H9 (cell line): ENCODE measurements at regions not wholly inside any gene's neighbourhood (a gene's known extent, or its start where the extent isn't known, plus 50 kb on each side); places are given as distances from the start of the nearest gene placed in this dataset.

ENCODE experiments used
- DNase-seq: peaks from one replicate; pipeline ENCODE4 v3.0.0-alpha.2; 2017
- H2AFZ ChIP-seq: one replicate; pipeline ENCODE4 v1.6.1; 2013; ENCODE audit warnings: mild to moderate bottlenecking, low read length, control low read depth, moderate library complexity
- H2AK5ac ChIP-seq: 2 replicates; pipeline ENCODE4 v1.6.1; 2013; ENCODE audit warnings: low read length, control low read depth, mixed read lengths; ENCODE audit not compliant: insufficient read length
- H2BK120ac ChIP-seq: one replicate; pipeline ENCODE4 v1.6.1; 2013; ENCODE audit warnings: low read depth, mild to moderate bottlenecking, low read length, control low read depth, inconsistent platforms; ENCODE audit not compliant: poor library complexity, severe bottlenecking
- H2BK12ac ChIP-seq: 2 replicates; pipeline ENCODE4 v1.6.1; 2013; ENCODE audit warnings: low read length, control low read depth, mixed read lengths, low read depth; ENCODE audit not compliant: insufficient read length
- H2BK15ac ChIP-seq: 2 replicates; pipeline ENCODE4 v1.6.1; 2013; ENCODE audit warnings: low read depth, low read length, control low read depth
- H2BK20ac ChIP-seq: one replicate; pipeline ENCODE4 v1.6.1; 2013; ENCODE audit warnings: low read depth, mild to moderate bottlenecking, low read length, control low read depth, inconsistent platforms; ENCODE audit not compliant: poor library complexity, severe bottlenecking
- H2BK5ac ChIP-seq: 2 replicates; pipeline ENCODE4 v1.6.1; 2013; ENCODE audit warnings: low read length, control low read depth, mixed read lengths; ENCODE audit not compliant: insufficient read length
- H3K14ac ChIP-seq: 2 replicates; pipeline ENCODE4 v1.6.1; 2013; ENCODE audit warnings: low read length, control low read depth; ENCODE audit not compliant: insufficient read depth
- H3K18ac ChIP-seq: 2 replicates; pipeline ENCODE4 v1.6.1; 2013; ENCODE audit warnings: low read depth, mild to moderate bottlenecking, mixed read lengths, low read length, control low read depth; ENCODE audit not compliant: insufficient read length
- H3K23ac ChIP-seq: 2 replicates; pipeline ENCODE4 v1.6.1; 2013; ENCODE audit warnings: low read length, control low read depth, mixed read lengths, low read depth; ENCODE audit not compliant: insufficient read length
- H3K23me2 ChIP-seq: 2 replicates; pipeline ENCODE4 v1.6.1; 2013; ENCODE audit warnings: low read depth, mild to moderate bottlenecking, mixed read lengths, low read length, control low read depth; ENCODE audit not compliant: insufficient read length, poor library complexity, severe bottlenecking
- H3K27ac ChIP-seq: 2 replicates; pipeline ENCODE4 v1.5.1; 2013; ENCODE audit warnings: low read length, control low read depth, mixed read lengths, low read depth; ENCODE audit not compliant: insufficient read length
- H3K27me3 ChIP-seq: 2 replicates; pipeline ENCODE4 v1.6.1; 2013; ENCODE audit warnings: low read length, control low read depth, inconsistent platforms; ENCODE audit not compliant: insufficient read depth
- H3K4ac ChIP-seq: 2 replicates; pipeline ENCODE4 v1.6.1; 2013; ENCODE audit warnings: low read depth, mild to moderate bottlenecking, control low read depth, inconsistent platforms, low read length, moderate library complexity
- H3K4me1 ChIP-seq: 2 replicates; pipeline ENCODE4 v1.6.1; 2013; ENCODE audit warnings: low read length, control low read depth, inconsistent platforms; ENCODE audit not compliant: insufficient read depth
- H3K4me2 ChIP-seq: 2 replicates; pipeline ENCODE4 v1.6.1; 2013; ENCODE audit warnings: low read length, control low read depth, mixed read lengths; ENCODE audit not compliant: insufficient read length, insufficient read depth
- H3K56ac ChIP-seq: 2 replicates; pipeline ENCODE4 v1.6.1; 2013; ENCODE audit warnings: low read depth, mild to moderate bottlenecking, mixed read lengths, low read length, control low read depth; ENCODE audit not compliant: insufficient read length
- H3K79me1 ChIP-seq: 2 replicates; pipeline ENCODE4 v1.6.1; 2013; ENCODE audit warnings: low read depth, mild to moderate bottlenecking, moderate library complexity, low read length, control low read depth, inconsistent platforms; ENCODE audit not compliant: insufficient read depth, poor library complexity, severe bottlenecking
- H3K79me2 ChIP-seq: 2 replicates; pipeline ENCODE4 v1.6.1; 2013; ENCODE audit warnings: low read length, control low read depth, inconsistent platforms; ENCODE audit not compliant: insufficient read depth
- H3K9ac ChIP-seq: 2 replicates; pipeline ENCODE4 v1.6.1; 2013; ENCODE audit warnings: low read length, control low read depth, mixed read lengths; ENCODE audit not compliant: insufficient read length; ENCODE audit errors: extremely low read depth
- H3K9me3 ChIP-seq: one replicate; pipeline ENCODE4 v1.6.1; 2013; ENCODE audit warnings: low read depth, low read length, inconsistent platforms; ENCODE audit not compliant: control insufficient read depth
- H3T11ph ChIP-seq: one replicate; pipeline ENCODE4 v1.6.1; 2013; ENCODE audit warnings: mild to moderate bottlenecking, low read length, control low read depth, inconsistent platforms
- H4K20me1 ChIP-seq: one replicate; pipeline ENCODE4 v1.6.1; 2013; ENCODE audit not compliant: control insufficient read depth, insufficient read length, insufficient read depth
- H4K5ac ChIP-seq: 2 replicates; pipeline ENCODE4 v1.6.1; 2013; ENCODE audit warnings: low read depth, mild to moderate bottlenecking, mixed read lengths, low read length, control low read depth; ENCODE audit not compliant: insufficient read length
- H4K8ac ChIP-seq: replicated peaks from 2 replicates; pipeline ENCODE4 v1.6.1; 2013; ENCODE audit warnings: low read length, control low read depth, mixed read lengths, low read depth; ENCODE audit not compliant: insufficient read length
- H4K91ac ChIP-seq: 2 replicates; pipeline ENCODE4 v1.6.1; 2013; ENCODE audit warnings: low read depth, mild to moderate bottlenecking, moderate library complexity, mixed read lengths, low read length, control low read depth; ENCODE audit not compliant: insufficient read length
- H3K27ac Mint-ChIP-seq, 3 experiments: 2 replicates in 2 of 3; 3 replicates in 1 of 3; pipeline ENCODE4 v1.8.0; 2020 to 2021; ENCODE audit warnings: mixed read lengths in 3 of 3, mild to moderate bottlenecking in 1 of 3, moderate library complexity in 1 of 3
- H3K27me3 Mint-ChIP-seq: 2 replicates; pipeline ENCODE4 v1.8.0; 2021; ENCODE audit warnings: low read depth, mild to moderate bottlenecking, moderate library complexity, mixed read lengths
- H3K36me3 Mint-ChIP-seq, 3 experiments: 2 replicates in 2 of 3; 3 replicates in 1 of 3; pipeline ENCODE4 v1.8.0; 2020 to 2021; ENCODE audit warnings: low read depth in 3 of 3, mixed read lengths in 3 of 3; ENCODE audit not compliant: insufficient read depth in 1 of 3
- H3K4me1 Mint-ChIP-seq, 2 experiments: 2 replicates each; pipeline ENCODE4 v1.8.0; 2020; ENCODE audit warnings: mixed read lengths in 2 of 2
- H3K4me3 Mint-ChIP-seq, 2 experiments: 2 replicates in 1 of 2; 3 replicates in 1 of 2; pipeline ENCODE4 v1.8.0; 2020 to 2021; ENCODE audit warnings: mild to moderate bottlenecking in 2 of 2, mixed read lengths in 2 of 2, moderate library complexity in 1 of 2
- H3K9me3 Mint-ChIP-seq, 2 experiments: 2 replicates in 1 of 2; 3 replicates in 1 of 2; pipeline ENCODE4 v1.8.0; 2020; ENCODE audit warnings: mild to moderate bottlenecking in 2 of 2, mixed read lengths in 2 of 2, moderate library complexity in 1 of 2
- WGBS: extraction: QIAGEN DNeasy Blood & Tissue Kit; methylation state at CpG from one replicate; pipeline ENCODE4 v1.1.7; 2013; ENCODE audit warnings: missing lambda C conversion rate, low lambda C conversion rate, mixed read lengths; ENCODE audit not compliant: insufficient read length; ENCODE audit errors: extremely low coverage; 5-methylcytosine and 5-hydroxymethylcytosine counted together
- TF ChIP-seq, protein P1 (sequence below): fragments of 200-600 bp; sonication (generic); conservative IDR thresholded peaks from 3 replicates; pipeline ENCODE4 v1.8.0; 2021; ENCODE audit warnings: antibody characterized with exemption, mild to moderate bottlenecking

GRCh38 chr11:26105762-26106423, 226.0 kb upstream of the ANO3 start:
- H3K9me3 Mint-ChIP-seq, result no peaks in the 10 kb centered on the region
- no peak overlapping the region for H2AFZ ChIP-seq
- no peaks in the 10 kb centered on the region for H3K23me2 ChIP-seq
- no peak overlapping the region for H3K18ac ChIP-seq
- H3K36me3 Mint-ChIP-seq, result no peaks in the 10 kb centered on the region; a peak in 1 of 7 replicates
- no peaks in the 10 kb centered on the region; the same call in 1 of the 2 replicates for H3K4me1 ChIP-seq
- no peaks in the 10 kb centered on the region for H4K20me1 ChIP-seq
- no peak overlapping the region for H3K4me2 ChIP-seq
- DNase-seq, result no peak
- H2BK120ac ChIP-seq, result no peak overlapping the region
- no peak overlapping the region for H4K5ac ChIP-seq
- H3K4me3 Mint-ChIP-seq, result no peak overlapping the region
- H3K27me3 Mint-ChIP-seq, result no peaks in the 10 kb centered on the region
- H3K4me1 Mint-ChIP-seq, result no peaks in the 10 kb centered on the region
- H2BK12ac ChIP-seq, result no peak overlapping the region
- no peak overlapping the region for H4K8ac ChIP-seq
- TF ChIP-seq, protein P1, sequence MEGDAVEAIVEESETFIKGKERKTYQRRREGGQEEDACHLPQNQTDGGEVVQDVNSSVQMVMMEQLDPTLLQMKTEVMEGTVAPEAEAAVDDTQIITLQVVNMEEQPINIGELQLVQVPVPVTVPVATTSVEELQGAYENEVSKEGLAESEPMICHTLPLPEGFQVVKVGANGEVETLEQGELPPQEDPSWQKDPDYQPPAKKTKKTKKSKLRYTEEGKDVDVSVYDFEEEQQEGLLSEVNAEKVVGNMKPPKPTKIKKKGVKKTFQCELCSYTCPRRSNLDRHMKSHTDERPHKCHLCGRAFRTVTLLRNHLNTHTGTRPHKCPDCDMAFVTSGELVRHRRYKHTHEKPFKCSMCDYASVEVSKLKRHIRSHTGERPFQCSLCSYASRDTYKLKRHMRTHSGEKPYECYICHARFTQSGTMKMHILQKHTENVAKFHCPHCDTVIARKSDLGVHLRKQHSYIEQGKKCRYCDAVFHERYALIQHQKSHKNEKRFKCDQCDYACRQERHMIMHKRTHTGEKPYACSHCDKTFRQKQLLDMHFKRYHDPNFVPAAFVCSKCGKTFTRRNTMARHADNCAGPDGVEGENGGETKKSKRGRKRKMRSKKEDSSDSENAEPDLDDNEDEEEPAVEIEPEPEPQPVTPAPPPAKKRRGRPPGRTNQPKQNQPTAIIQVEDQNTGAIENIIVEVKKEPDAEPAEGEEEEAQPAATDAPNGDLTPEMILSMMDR, result no peak
- no peaks in the 10 kb centered on the region for H3K79me2 ChIP-seq
- no peak overlapping the region for H3T11ph ChIP-seq
- no peak overlapping the region for H3K56ac ChIP-seq
- no peak overlapping the region for H3K9ac ChIP-seq
- no peaks in the 10 kb centered on the region for H3K27me3 ChIP-seq
- no peak overlapping the region for H2BK20ac ChIP-seq
- no peaks in the 10 kb centered on the region for H3K79me1 ChIP-seq
- H2BK15ac ChIP-seq, result no peak overlapping the region
- H3K4ac ChIP-seq, result no peak overlapping the region
- no CpG with 5 or more reads among the region's 4 CpGs for WGBS
- no peak overlapping the region for H2AK5ac ChIP-seq
- H2BK5ac ChIP-seq, result no peak overlapping the region
- H4K91ac ChIP-seq, result no peak overlapping the region
- no peak overlapping the region for H3K23ac ChIP-seq
- no peak overlapping the region for H3K14ac ChIP-seq
- no peak overlapping the region for H3K27ac Mint-ChIP-seq
- no peaks in the 10 kb centered on the region for H3K9me3 ChIP-seq
- no peak overlapping the region for H3K27ac ChIP-seq
